ENCODE measurements at regions not wholly inside any gene's neighbourhood (a gene's known extent, or its start where the extent isn't known, plus 50 kb on each side); places are given as distances from the start of the nearest gene placed in this dataset.
A peak's percentile ranks its signal among the peaks of the same experiment; 100 is the strongest.
"Not testable (repeated sequence)": the region's sequence is repeated elsewhere in the genome, so short reads cannot be mapped to it uniquely, and the experiment has no call there.

GRCh38 chr3:190192087-190192486, 71.4 kb upstream of the P3H2 start:
- DNase-seq, result no peak

DNA sequence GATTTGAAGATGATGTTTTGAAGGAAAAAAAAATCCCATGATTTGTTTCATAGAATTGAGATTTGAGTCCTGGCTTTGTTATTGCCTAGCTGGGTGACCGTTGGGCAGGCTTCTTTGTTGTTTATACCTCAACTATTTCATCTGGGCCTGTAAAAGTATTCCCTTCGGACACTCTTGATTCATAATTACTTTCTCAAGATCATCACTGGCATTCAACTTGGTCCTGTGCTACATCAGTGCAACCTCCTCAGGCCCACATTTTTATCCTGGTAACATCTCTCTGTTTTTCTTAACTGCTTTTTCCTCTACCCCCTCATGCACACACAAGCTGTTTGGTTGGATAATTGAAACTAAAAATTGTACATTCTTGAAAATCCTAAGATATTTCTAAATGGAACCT, 67.5 kb upstream of the P3H2 start:
- no peak for DNase-seq

DNA sequence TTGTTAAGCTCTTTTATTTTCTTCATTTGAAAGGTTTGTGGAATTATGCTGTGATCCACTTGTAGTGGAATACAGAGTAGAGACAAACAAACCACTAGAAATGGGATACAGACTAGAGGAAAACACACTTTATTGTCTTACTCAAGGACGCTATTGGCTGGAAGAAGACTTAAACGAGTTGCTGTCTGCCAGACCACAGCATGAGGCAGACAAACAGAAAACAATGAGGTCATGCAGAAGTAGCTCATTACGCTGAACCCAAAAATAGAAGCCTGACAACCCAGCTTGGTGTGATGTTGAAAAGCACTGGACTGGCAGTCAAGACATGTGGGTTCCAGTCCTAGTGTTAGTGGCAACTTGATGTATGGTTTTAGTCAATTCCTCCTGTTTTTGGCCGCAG, 62.4 kb upstream of the P3H2 start:
- peak; percentile 95 for DNase-seq

DNA sequence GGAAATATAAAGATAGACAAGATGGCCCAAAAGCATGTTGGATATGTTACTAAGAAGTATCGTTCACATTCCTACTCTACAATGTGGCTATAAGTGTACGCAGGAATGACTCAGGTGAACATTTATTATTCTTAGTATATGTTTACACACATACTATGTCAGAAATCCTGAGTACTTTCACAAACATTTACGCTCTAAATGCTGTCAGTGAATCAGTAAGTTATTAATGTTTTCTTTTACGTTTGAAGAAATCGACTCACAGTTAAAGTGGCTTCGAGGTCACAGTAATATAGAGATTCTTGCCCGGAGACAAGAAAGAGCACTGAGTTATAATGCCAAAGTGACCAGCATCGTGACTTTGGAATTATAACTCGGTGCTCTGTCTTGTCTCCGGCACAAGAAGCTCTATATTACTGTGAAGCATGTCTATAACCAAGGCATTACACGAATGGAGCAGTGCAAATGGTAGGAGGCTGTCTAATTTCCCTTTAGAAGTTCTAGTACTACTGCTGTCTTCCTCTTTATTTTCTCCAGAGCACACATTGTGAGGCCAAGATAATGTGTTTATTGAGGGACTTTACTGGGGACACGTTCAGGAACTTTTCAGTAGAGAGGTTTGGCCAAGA, 61.8 kb upstream of the P3H2 start:
- DNase-seq, result peak; percentile 72

DNA sequence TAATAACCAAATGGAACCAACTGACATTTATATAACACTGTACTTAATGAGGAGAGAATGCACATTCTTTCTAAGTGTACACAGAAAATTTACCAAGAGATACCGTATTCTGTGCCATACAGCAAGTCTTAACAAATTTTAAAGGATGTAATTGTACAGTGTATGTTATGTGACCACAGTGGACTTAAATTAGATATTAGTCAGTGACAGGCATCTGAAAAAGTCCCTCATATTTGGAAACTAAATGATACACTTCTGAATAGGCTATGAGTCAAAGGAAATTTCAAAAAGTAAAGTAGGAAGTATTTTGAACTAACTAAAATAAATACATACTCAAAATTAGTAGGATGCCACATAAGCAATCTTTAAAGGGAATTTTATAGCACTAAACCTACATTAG, 59.6 kb upstream of the P3H2 start:
- DNase-seq, result peak; percentile 72

DNA sequence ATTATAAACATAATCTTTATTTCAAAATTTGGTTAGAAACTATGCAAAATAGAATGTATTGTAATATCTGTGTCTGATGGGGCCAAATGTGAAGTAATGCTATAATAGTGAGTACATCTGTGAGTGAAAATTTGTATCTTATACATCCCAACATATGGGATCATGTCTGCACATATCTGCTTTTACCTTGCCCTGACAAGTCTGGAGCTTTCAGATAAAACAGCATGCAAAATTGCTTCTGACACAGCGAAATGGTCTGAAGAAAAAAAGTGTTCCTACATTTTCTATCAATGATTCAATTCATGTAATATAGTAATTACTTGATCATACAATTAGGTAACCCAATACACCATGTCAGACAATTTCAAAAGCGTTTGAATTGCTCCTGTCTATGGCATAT, 58.1 kb upstream of the P3H2 start:
- DNase-seq, result no peak

GRCh38 chr3:190176933-190177525, 56.3 kb upstream of the P3H2 start:
- DNase-seq, result not testable (repeated sequence)

DNA sequence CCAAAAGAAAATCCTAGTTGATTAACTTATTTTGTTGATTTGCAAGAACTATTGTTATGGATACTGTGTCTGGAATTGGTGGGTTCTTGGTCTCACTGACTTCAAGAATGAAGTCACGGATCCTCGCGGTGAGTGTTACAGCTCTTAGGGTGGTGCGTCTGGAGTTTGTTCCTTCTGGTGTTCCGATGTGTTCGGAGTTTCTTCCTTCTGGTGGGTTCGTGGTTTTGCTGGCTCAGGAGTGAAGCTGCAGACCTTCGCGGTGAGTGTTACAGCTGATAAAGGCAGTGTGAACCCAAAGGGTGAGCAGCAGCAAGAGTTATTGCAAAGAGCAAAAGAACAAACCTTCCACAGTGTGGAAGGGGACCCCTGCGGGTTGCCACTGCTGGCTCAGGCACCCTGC, 55.4 kb upstream of the P3H2 start:
- DNase-seq, result not testable (repeated sequence)

DNA sequence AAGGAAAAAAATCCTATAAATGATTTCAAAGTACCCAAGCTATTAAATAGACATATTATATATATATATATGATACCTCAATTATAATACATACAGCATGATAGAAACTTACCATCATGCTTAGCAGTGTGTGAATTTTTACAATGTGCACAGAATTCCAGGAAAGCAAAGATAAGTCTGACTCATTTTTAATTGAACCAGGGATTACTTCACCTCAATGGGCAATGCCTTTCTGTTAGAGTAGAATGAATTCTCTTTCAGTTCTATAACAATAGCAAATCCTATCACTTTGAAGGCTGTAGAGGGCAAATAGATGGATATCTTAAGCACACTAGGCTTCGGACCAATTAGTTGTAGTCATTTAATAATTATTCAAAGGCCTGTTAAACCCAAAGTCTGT, 54.8 kb upstream of the P3H2 start:
- peak; percentile 51 for DNase-seq

- no peak for DNase-seq
These were observed 53.8 kb upstream of the P3H2 start for GRCh38 chr3:190174471-190174870.

GRCh38 chr3:190173426-190173825, 52.7 kb upstream of the P3H2 start:
- DNase-seq, result no peak

GRCh38 chr3:190172751-190173150, 52.1 kb upstream of the P3H2 start:
- peak; percentile 42 for DNase-seq

Data from fibroblast of skin of right biceps (primary cell).